NCI-H1092 (cell line): ENCODE measurements at regions not wholly inside any gene's neighbourhood (a gene's known extent, or its start where the extent isn't known, plus 50 kb on each side); places are given as distances from the start of the nearest gene placed in this dataset.

Experiments used
- DNase-seq: peaks from one replicate; lab custom pipeline; 2025; lab: John Stamatoyannopoulos, UW

DNA sequence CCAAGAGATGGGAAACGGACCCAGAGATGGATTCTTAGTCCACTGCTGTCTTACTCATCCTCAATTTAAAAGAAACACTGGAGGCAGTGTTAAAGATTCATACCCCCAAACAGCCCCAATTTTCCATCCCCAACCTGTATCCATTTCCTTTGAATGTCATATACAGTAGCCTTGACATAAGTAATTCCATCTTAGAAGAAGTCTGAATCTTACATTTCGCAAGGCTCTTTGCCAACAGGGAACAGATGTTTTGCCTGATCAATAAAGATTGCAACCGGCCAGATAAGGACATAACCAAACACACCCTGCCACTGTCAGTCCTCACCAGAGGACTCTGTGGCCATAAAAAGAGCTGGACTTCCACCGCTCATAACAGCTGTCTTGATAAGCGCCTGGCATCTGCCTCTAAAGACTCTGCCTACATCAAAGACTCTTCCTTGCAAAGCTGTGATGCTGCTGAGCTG lies 59.0 kb upstream of the MED9 start:
- no peak for DNase-seq

DNA sequence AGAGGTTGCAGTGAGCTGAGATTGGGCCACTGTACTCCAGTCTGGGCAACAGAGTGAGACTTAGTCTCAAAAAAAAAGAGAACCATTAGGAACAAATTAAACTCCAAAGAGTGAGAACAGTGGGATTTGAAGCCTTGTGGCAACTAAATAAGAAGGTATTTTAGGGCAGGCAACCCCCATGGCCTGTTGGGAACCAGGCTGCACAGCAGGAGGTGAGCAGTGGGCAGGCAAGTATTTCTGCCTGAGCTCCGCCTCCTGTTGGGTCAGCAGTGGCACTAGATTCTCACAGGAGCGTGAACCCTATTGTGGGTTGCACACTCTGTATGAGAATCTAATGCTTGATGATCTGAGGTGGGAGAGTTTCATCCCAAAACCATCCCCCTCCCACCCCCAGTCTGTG lies 57.6 kb upstream of the MED9 start:
- no peak for DNase-seq

DNA sequence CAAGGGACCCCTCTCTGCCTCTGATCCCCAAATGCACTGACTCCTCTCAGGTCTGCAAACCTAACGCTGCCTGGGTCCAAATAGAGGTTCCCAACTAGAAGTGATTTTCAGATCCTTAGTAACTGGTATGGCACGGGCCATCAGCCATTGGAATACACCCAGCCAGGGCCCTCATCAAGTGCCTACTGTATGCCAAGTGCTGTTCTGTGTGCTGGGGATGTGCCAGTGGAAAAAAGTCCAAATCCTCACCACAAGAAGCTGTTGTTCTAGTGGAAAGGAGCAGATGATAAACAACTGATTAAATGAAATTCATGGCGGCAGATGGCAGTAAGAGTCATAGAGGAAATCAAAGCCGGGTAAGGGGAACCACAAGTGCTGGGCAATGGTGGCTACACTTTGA lies 57.2 kb upstream of the MED9 start:
- no peak for DNase-seq

DNA sequence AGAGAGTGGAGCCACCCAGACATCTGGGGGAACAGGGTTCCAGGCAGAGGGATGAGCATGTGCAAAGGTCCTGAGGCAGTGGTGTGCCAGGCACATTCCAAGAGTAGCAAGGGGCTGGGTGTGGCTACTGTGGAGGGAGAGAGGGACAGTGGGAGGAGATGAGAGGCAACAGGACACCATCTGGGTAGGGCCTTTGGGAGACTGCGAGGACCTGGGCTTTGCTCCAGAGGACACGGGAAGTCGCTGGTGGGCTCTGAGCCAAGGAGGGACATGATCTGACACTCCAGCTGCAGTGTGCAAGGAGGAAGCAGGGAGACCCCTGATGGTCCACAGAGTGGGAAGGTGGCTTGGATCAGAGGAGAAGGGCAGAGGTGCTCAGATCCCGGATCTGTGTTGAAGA lies 56.7 kb upstream of the MED9 start:
- no peak for DNase-seq

DNA sequence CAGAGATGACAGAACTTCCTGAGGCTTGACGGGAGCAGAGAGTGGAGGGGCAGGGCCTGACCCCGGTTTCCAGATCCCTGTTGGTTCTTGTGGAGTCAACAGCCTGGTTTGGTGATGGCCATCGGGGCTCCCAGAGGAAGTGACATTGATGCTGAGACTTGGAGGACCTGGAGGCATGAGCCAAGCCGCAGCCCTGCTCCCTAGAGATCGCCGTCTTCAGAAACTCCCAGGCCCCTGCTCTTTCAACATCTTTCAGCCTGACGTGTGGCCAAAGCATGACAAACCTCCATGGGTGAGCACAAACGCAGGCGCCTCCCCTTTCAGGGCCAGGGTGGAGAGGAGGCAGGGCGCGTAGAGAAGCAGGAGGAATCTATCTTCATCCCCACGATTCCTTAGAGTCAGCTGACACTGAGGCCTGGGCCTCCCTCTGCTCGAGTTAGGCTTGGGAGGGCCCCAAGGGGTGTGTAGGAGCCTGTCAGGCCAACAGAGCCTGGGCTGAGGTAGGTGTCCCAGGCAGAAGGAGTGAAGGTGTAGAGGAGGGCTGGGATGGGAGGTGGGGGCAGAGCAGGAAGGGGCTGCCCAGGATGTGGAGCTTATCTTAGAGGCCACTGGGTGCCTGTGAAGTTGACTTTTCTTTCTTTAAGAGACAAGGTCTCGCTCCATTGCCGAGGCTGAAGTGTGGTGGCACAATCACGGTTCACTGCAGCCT lies 56.1 kb upstream of the MED9 start:
- no peak for DNase-seq

DNA sequence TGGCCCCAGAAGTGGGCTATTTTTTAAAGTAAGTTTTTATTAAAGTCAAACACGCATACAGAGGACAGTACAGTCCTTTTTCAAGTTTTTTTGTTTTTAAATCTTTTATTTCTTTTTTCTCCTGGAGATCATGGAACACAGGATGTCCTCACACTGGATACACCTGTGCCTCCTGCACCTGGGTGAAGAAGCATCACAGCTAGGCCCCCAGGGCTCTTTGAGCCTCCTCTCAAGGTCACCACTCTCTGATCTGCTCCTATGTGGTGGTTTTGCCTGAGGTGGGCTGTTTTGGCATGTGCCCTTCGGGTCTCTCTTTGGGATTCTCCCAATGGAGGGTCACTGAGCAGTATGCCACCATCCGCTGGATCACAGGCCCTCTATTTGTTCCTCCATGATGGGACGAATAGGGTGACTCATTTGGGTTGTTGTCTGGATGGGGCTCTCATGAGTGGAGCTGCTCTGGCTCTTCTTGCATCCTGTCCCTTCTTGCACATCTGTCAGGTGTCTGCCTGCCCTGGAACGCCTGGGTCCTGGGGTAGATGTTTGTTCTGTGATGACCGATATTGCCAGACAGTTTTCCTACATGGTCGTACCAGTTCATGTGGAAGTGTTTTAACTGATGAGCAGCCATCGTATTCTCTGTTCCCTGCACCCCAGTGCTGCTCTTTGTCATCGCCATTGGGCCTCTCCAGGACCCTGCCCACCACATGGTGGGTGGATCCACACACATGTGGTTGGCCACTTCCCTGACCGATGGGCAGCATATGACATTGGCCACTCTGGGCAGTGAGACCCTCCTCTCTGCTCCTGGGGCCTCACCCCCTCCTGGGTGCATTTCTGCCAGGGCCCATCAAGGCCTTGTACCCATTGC lies 55.2 kb upstream of the MED9 start:
- no peak for DNase-seq

DNA sequence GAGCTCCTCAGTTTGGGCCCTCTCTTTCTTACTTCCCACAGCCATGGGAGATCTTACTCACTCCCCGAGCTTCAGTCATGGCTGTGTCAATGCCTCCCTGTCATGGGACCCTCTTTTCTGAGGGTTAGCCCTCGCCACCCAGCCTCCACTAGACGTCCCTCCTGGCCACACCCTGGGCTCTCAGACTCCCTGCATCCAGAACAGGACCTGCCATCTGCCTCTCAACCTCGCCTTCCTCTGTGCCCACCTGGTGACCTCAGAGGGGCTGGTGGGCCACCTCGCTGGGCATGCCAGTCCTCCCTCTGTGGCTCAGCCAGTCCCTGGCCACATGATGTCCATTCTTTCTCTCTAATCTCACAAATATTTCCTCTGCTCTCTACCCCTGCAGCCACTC lies 54.6 kb upstream of the MED9 start:
- DNase-seq, result no peak

DNA sequence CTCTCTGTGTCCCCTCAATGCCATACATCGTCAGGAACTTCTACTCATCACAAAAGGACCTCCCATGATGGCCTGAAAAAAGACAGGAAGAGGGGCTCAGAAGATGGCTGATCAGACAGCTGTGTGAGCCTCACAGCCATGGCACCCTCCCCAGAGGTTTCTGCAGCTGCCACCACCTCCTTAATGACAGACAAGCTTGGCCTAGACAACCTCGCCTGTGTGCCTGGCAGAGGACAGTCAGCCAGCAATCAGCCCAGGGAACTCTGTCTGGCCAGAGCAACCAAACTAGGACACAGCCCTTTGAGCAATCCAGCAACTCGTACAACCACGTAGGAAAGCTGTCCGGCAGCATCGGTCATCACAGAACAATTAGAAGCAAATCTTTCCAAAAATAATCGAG lies 54.2 kb upstream of the MED9 start:
- no peak for DNase-seq

DNA sequence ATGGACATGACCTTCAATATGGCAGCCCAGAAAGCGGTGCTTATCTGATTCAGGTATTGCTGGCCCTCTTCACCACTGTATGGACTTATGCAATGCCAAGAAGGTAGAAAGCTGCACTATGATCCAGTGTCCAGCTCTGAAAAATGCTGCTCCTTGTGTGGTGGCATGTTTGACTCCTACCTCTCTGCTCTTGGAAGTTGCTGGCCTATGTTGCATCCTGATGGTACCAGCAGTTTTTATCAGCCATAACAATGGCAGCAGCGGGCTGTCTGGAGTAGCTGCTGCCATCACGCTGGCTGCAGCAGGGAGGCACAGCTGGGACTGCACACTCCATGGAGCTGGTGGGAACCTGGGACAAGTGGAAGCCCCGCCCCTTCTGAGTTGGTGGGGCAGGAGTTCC lies 53.1 kb upstream of the MED9 start:
- no peak for DNase-seq

DNA sequence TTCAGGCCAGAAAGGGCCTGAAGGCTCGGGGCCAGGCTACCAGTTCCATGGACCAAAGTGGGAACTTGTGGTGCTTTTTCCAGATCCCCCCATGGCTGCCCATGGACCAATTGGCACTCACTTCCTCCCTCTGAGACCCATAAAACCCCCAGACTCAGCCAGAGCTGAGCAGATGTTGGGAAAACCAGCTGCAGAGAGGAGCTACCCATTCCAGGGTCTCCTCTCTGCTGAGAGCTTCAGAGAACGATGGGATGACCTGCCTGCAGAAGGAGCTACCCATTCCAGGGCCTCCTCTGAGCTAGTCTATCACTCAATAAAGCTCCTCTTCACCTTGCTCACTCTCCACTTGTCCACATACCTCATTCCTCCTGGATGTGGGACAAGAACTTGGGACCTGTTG lies 52.2 kb upstream of the MED9 start:
- DNase-seq, result no peak

DNA sequence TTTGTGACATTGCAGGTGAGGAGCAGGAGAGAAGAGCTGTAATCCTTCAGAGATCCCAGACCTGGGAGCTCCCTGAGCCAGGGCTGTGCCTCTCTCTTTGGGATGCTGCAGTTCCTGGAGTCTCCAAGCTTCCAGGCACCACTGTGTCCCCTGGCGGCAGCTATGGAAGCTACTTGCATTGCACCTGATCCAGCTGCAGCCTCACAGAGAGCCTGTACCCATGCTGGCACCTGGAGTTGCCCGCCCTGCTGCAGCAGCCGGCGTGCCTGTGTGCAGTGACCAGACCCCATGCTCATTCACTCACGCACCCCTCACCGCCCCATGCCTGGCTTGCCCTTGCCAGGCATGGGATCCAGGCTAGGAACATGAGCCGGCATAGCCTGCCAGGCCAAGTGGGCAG lies 51.8 kb upstream of the MED9 start:
- DNase-seq, result no peak

DNA sequence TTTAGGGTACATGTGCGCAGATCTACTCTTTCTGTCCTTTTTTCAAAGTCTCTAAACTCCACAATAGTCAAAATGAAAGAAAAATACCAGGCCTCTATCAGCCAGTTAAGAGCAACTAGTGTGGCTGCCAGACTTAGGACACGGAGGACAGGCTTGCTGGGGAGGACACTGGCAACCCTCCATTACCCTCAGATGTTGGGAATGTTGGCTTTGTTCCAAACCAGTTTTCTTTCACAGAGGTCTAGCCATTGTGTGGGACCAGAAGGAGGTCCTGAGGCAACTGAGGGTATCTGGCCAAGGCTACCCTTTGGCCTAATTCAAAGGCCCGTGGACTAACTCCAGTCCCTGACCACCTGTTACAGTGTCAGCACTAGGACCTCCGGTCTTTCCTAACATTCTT lies 51.2 kb upstream of the MED9 start:
- no peak for DNase-seq

DNA sequence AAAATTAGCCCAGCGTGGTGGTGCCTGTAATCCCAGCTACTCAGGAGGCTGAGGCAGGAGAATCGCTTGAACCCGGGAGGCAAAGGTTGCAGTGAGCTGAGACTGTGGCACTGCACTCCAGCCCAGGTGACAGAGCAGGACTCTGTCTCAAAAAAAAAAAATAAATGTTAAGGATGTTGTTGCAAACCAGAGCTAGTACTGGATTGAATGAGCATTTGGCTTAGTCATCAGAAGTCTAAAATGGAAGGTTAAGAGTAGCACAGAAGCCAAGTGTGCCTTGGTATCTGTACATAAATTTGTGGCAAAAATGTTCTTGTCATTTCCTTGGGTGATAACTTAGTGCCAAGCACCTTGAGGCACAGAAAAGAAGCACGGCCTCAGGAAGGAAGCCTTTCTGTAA lies 50.6 kb upstream of the MED9 start:
- no peak for DNase-seq
